ENCODE measurements at regions not wholly inside any gene's neighbourhood (a gene's known extent, or its start where the extent isn't known, plus 50 kb on each side); places are given as distances from the start of the nearest gene placed in this dataset.

- Histone ChIP-seq H2AFZ (ENCODE audit: low read length) (peak overlapping the region; percentile 31), H3K79me2 (ENCODE audit: low read length) (no peaks in the 10 kb centered on the region), H4K20me1 (ENCODE audit: insufficient read depth, low read length) (no peaks in the 10 kb centered on the region), H3K4me2 (ENCODE audit: low read depth, low read length) (peak overlapping the region; percentile 27), H3K27me3 (replicated peaks; ENCODE audit: insufficient read depth, low read length) (no peaks in the 10 kb centered on the region), H3F3A (ENCODE audit: insufficient read depth, low read length) (peaks cover 32% of the 10 kb centered on the region), H3K4me1 (ENCODE audit: low read length) (peaks cover 37% of the 10 kb centered on the region), H3K9me3 (replicated peaks; ENCODE audit: insufficient read depth, low read length) (no peaks in the 10 kb centered on the region), H3K9ac (ENCODE audit: low read length) (peak overlapping the region; percentile 13; the same call in 1 of the 2 replicates), H3K36me3 (replicated peaks; ENCODE audit: insufficient read depth, low read length) (no peaks in the 10 kb centered on the region), H3K9me2 (replicated peaks; ENCODE audit: insufficient read depth, low read length) (no peaks in the 10 kb centered on the region), H3K27ac (ENCODE audit: low read length) (peak overlapping the region; percentile 80), H3K4me3 (ENCODE audit: low read length) (no peak overlapping the region)
- peak; percentile 98 for DNase-seq
- TF ChIP-seq CTCF (IDR thresholded peaks at IDR 0.05; ENCODE audit: low read length) (no peak), EZH2 (optimal IDR thresholded peaks at IDR 0.05; ENCODE audit: low read depth, low read length) (no peak), EZH2phosphoT487 (IDR thresholded peaks at IDR 0.05; ENCODE audit: low read length) (no peak)
These were observed 384.7 kb downstream of the MFSD1 start for GRCh38 chr3:159186581-159186980.

- Histone ChIP-seq H3K4me2 (ENCODE audit: low read depth, low read length) (peak overlapping the region; percentile 27), H3K27me3 (replicated peaks; ENCODE audit: insufficient read depth, low read length) (no peaks in the 10 kb centered on the region)
These were observed 385.4 kb downstream of the MFSD1 start for GRCh38 chr3:159187232-159187631.

GRCh38 chr3:159187706-159188105, 385.9 kb downstream of the MFSD1 start:
- Histone ChIP-seq H3K9me2 (replicated peaks; ENCODE audit: insufficient read depth, low read length) (no peaks in the 10 kb centered on the region), H3K9ac (ENCODE audit: low read length) (no peak overlapping the region), H3K79me2 (ENCODE audit: low read length) (no peaks in the 10 kb centered on the region), H3K27ac (ENCODE audit: low read length) (peak overlapping the region; percentile 80; the same call in 1 of the 2 replicates), H3F3A (ENCODE audit: insufficient read depth, low read length) (peaks cover 32% of the 10 kb centered on the region), H4K20me1 (ENCODE audit: insufficient read depth, low read length) (no peaks in the 10 kb centered on the region), H2AFZ (ENCODE audit: low read length) (no peak overlapping the region), H3K36me3 (replicated peaks; ENCODE audit: insufficient read depth, low read length) (no peaks in the 10 kb centered on the region), H3K4me2 (ENCODE audit: low read depth, low read length) (no peak overlapping the region), H3K27me3 (replicated peaks; ENCODE audit: insufficient read depth, low read length) (no peaks in the 10 kb centered on the region), H3K4me1 (ENCODE audit: low read length) (peaks cover 37% of the 10 kb centered on the region), H3K9me3 (replicated peaks; ENCODE audit: insufficient read depth, low read length) (no peaks in the 10 kb centered on the region), H3K4me3 (ENCODE audit: low read length) (no peak overlapping the region)
- TF ChIP-seq CTCF (IDR thresholded peaks at IDR 0.05; ENCODE audit: low read length) (no peak), EZH2phosphoT487 (IDR thresholded peaks at IDR 0.05; ENCODE audit: low read length) (no peak), EZH2 (optimal IDR thresholded peaks at IDR 0.05; ENCODE audit: low read depth, low read length) (no peak)
- DNase-seq, result no peak

More at GRCh38 chr3:159187232-159187631, 385.4 kb downstream of the MFSD1 start:
- Histone ChIP-seq H2AFZ (ENCODE audit: low read length) (peak overlapping the region; percentile 29; the same call in 1 of the 2 replicates), H4K20me1 (ENCODE audit: insufficient read depth, low read length) (no peaks in the 10 kb centered on the region), H3K27ac (ENCODE audit: low read length) (peak overlapping the region; percentile 80), H3K4me1 (ENCODE audit: low read length) (peaks cover 37% of the 10 kb centered on the region), H3K79me2 (ENCODE audit: low read length) (no peaks in the 10 kb centered on the region), H3F3A (ENCODE audit: insufficient read depth, low read length) (peaks cover 32% of the 10 kb centered on the region), H3K4me3 (ENCODE audit: low read length) (no peak overlapping the region), H3K9me3 (replicated peaks; ENCODE audit: insufficient read depth, low read length) (no peaks in the 10 kb centered on the region), H3K9me2 (replicated peaks; ENCODE audit: insufficient read depth, low read length) (no peaks in the 10 kb centered on the region), H3K36me3 (replicated peaks; ENCODE audit: insufficient read depth, low read length) (no peaks in the 10 kb centered on the region), H3K9ac (ENCODE audit: low read length) (peak overlapping the region; percentile 13; the same call in 1 of the 2 replicates)
- no peak for DNase-seq
- TF ChIP-seq EZH2 (optimal IDR thresholded peaks at IDR 0.05; ENCODE audit: low read depth, low read length), result no peak
- no peak for TF ChIP-seq CTCF (IDR thresholded peaks at IDR 0.05; ENCODE audit: low read length)
- no peak for TF ChIP-seq EZH2phosphoT487 (IDR thresholded peaks at IDR 0.05; ENCODE audit: low read length)

Data from MM.1S (cell line).